HCT116 (cell line): ENCODE measurements at regions not wholly inside any gene's neighbourhood (a gene's known extent, or its start where the extent isn't known, plus 50 kb on each side); places are given as distances from the start of the nearest gene placed in this dataset.

Experiments used
- EZH2phosphoT487 ChIP-seq: fragments of 200-600 bp; IDR thresholded peaks from 2 replicates; pipeline ENCODE4 v1.6.1; 2018; ENCODE audit warnings: antibody characterized with exemption, borderline replicate concordance
- RAD21 ChIP-seq: IDR thresholded peaks from 2 replicates; pipeline ENCODE4 v1.6.1; 2012; ENCODE audit warnings: low read depth, mild to moderate bottlenecking
- ZNF274 ChIP-seq: fragments of 200-500 bp; sonication (Bioruptor generic); IDR thresholded peaks from 2 replicates; pipeline ENCODE4 v1.6.1; 2014; ENCODE audit warnings: mild to moderate bottlenecking, low read depth, low read length, inconsistent platforms
- TF ChIP-seq, protein P1 (sequence below), 3 experiments: fragments of 200-600 bp in 1 of 3; sonication (generic) in 1 of 3; IDR thresholded peaks in 2 of 3; conservative IDR thresholded peaks in 1 of 3; 2 replicates each; pipeline ENCODE4 v1.5.1; 2012 to 2017; ENCODE audit warnings: low read depth in 2 of 3, low read length in 2 of 3, antibody characterized with exemption in 1 of 3, borderline replicate concordance in 1 of 3, control low read depth in 1 of 3, mild to moderate bottlenecking in 1 of 3, mixed read lengths in 1 of 3, mixed run types in 1 of 3, moderate library complexity in 1 of 3; ENCODE audit not compliant: insufficient read depth in 1 of 3

DNA sequence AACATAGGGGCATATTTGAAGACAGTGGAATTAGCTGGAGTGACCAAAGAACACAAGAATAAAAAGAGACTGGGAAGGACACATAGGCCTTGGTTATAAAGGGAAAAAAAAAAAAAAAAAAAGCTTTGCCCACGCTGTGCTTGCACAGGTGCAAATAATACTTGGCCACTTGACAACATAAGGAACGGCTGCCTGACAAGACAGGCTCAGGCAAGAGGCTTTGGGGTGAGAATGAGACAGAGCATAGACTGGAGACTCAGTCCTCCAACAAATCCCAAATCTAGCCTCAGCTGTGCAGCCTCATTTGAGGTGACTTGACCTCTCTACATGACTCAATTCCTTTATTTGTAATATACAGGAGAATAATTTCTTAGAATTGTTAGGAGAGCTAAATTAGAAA is 332.8 kb upstream of the DYNLRB2 start:
- TF ChIP-seq, protein P1, sequence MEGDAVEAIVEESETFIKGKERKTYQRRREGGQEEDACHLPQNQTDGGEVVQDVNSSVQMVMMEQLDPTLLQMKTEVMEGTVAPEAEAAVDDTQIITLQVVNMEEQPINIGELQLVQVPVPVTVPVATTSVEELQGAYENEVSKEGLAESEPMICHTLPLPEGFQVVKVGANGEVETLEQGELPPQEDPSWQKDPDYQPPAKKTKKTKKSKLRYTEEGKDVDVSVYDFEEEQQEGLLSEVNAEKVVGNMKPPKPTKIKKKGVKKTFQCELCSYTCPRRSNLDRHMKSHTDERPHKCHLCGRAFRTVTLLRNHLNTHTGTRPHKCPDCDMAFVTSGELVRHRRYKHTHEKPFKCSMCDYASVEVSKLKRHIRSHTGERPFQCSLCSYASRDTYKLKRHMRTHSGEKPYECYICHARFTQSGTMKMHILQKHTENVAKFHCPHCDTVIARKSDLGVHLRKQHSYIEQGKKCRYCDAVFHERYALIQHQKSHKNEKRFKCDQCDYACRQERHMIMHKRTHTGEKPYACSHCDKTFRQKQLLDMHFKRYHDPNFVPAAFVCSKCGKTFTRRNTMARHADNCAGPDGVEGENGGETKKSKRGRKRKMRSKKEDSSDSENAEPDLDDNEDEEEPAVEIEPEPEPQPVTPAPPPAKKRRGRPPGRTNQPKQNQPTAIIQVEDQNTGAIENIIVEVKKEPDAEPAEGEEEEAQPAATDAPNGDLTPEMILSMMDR (IDR thresholded peaks at IDR 0.05 in 2 of 3, conservative IDR thresholded peaks at IDR 0.05 in 1 of 3; ENCODE audit: borderline replicate concordance in 1 of 3, insufficient read depth in 1 of 3, low read depth in 2 of 3, low read length in 2 of 3), result no peak
- TF ChIP-seq ZNF274 (no peak), RAD21 (no peak), EZH2phosphoT487 (no peak)
